GM21529 (cell line): ENCODE measurements at regions not wholly inside any gene's neighbourhood (a gene's known extent, or its start where the extent isn't known, plus 50 kb on each side); places are given as distances from the start of the nearest gene placed in this dataset.
A peak's percentile ranks its signal among the peaks of the same experiment; 100 is the strongest.
"Not testable (repeated sequence)": the region's sequence is repeated elsewhere in the genome, so short reads cannot be mapped to it uniquely, and the experiment has no call there.

Experiments used
- ATAC-seq: cut with Tn5 transposase; IDR thresholded peaks from one replicate; pipeline ENCODE4 v1.9.1; 2021; ENCODE audit not compliant: unreplicated experiment

DNA sequence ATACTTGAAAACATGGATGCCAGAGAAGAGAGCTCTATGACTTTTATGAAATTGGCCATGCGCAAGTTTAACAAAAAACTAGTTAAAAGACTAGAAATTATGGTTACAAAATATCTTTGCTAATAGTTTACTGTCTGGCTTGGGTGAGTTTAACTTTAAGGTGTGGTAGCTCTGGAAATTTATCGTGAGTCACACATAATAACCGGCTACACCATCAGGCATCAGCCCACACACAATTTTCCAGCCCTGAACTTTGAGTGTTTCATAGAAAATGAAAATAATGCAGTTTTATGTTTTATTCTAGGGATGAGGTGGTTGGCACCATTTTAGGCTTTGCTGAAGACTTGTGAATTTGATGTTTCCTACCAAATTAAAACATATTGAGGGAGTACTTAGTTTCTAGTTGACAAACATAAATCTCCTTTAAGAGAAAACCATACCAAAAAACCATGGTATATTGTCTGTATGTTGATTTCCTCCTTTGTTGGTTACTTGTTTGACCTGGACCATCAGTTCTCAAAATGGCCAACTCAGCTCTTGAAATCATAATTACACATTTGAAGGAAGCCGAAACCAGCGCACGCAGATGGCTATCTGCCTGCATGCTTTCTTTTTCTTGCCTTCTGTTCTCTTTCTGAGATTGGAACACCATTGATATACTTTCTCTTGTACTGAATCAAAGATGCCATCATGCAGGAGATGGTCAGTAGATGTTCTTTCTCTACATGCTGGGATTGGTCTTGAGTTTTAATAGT is 125.1 kb downstream of the AKAP11 start:
- ATAC-seq = no peak

DNA sequence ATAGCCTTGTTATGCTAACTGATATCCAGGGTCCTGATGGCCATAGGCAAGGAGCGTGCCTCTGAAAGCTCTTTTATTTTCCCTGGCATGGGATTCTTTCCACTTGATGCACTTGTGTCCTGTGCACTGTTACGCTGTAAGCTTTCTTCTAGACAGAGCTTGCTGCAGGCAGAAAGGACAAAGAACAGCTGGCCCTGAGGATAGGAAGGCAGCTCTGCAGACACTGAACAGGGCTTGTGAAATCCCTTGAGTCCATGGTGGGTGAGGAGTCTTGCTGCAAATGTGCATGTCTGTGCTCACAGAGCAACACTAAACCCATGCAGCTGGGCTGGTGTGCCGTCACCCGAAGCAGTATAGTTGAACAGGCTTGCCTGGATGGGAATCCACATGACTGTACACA is 126.6 kb downstream of the AKAP11 start:
- ATAC-seq = no peak

DNA sequence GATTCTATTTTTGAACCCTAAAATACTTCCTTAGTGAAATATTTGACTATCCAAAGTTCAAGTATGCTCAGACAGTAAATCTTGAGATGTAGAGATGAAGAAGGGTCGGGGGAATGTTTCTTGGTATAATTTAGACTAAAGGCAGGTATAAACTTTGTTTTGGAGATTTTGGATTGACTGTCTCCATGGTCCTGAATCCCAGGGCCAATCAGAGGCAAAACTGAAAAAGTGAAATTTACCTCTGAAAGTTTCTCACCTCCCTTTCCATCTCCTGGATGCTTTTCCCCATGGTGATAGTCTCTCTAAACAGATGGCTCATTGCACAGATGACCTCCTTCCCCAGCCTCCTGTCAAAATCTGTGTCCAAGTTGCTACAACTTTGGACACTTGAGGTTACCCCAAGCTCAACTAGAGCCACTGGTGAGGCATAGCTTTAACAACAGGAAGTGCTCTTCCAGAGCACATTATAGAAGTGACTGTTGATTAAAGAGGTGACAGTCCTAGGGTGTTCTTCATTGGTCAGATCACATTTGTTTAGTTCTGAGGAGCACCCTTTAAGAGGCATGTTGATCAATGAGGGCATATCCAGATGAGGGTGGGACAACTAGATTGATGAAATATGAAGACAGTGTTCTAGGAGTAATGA is 128.4 kb downstream of the AKAP11 start:
- ATAC-seq = no peak

DNA sequence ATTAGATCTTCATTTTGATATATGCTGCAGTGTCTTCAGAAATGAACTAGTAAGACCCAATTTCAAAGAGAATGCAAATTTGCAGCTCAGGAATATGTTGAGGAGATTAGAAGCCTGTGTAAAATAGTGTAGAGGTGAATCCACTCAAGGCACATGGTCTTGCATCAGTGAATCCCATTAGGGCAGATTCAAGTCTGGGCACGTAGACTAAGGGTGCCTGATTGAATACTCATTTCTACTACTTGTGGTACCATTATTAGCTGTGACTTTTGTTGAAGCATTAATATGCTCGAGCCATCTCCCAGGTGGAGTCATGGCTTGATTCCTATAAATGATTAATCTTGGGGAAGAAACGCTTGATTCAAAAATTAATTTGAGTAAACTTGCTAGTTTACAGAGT is 129.4 kb downstream of the AKAP11 start:
- ATAC-seq = no peak

DNA sequence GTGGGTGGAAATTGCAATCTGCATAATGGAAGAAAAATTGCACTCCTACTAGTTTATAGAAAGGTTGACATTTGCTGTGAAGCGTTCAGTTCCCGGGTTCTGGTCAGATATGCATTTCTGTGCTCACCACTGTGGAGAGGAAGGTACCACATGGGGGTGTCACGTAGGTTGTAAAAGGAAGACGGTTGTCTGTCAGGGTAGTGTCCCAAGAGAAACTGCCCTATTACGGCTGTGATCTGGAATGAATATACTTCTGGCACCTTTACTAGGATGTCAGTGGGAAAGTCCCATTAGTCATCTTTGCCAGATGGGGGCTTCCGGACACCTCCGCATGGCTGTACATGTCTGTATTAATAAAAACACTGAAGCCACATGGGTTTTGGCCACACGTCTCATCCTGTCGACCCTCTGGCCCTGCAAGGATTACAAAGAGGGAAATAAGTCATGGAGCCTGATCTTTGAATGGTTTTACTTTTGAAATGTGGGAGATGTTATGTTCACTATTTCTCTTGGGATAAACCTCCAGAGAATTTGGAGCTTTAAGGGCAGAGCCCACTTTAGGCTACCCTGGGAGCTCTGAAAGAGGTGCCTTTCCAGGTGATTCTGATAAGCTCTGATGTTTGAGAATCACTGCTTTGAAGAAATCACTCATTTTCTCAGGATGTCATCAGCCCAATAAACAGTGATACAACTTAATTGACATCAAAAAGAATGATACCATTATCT is 133.9 kb downstream of the AKAP11 start:
- ATAC-seq = peak; percentile 75

DNA sequence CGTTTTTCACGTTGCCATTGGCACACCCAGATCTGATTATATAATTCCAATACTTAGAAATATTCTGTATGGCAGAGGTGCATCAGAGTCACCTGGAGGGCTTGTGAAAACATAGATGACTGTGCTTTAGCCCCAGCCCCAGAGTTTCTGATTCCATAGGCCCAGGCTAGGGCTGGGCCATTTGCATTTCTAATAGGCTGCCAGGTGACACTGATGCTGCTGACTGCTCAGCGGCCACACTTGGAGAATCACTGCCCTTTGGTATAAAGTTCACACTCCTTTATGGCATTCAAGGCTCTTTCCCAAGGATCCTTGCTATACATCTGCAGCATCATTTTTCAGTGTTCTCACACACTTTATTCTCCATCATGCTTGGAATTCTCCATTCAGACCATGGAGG is 137.1 kb downstream of the AKAP11 start:
- no peak for ATAC-seq

DNA sequence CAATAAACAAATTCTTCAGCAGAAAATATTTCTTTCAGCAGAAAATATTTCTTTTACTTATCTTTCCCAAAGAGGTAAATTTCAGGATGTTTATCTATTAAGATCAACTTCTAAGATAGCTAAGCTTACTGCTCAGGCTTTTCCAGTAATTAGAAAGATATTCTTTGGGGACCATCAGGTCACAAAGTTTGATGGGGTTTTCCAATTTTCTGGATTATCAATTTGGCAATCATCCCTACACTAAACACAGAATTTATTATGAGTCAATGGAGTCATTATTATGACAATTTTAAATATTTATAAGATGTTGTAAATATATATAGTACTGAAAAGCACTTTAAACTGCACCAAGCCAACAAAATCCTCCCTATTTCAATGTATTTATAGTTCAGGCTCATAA is 137.6 kb downstream of the AKAP11 start:
- no peak for ATAC-seq

DNA sequence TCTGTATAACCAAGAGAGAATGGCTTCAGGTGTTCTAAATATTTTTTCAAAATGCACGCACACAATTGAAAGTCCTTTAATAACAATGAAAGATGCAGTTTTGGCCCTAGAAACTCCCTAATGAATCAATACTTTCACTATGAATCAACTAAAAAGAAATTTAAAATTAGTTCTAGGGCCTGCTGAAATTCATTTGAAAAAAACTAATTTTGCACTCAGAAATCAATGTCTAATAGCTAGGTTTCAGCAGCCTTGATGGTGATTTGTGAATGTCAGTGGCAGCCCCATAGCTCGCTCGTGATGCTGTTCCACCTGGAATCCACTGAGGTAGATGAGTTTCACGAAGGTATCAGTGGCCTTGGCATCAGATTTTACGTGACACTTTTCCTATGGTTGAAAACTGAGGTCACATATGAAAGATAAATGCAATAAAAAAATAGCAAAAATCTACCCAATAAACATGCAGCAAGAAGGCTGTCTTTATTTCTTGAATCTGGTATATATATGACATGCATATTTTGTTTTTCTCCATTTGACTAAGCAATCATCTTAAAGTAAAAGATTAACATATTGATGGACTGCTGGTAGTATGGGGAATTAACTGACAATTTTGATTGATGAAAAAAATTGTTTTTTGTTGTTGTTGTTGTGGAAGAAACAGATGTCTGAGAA is 141.0 kb downstream of the AKAP11 start:
- peak; percentile 66 for ATAC-seq

DNA sequence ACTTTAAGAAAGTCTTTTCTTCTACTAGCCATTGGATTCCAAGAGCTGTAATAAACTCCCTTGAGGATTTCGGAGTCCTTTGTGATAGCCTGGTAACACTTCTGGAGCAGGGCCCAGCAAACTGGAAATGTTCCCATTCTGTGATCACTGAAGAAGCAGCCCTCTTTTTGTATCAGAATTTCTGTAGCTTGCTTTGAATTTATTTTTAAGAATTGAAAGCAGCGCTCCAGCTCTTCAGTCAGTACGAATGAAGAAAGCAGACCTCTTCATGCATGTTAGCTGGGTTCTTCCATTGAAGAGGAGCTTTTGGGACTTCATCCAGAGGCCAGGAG is 141.5 kb downstream of the AKAP11 start:
- ATAC-seq = no peak

DNA sequence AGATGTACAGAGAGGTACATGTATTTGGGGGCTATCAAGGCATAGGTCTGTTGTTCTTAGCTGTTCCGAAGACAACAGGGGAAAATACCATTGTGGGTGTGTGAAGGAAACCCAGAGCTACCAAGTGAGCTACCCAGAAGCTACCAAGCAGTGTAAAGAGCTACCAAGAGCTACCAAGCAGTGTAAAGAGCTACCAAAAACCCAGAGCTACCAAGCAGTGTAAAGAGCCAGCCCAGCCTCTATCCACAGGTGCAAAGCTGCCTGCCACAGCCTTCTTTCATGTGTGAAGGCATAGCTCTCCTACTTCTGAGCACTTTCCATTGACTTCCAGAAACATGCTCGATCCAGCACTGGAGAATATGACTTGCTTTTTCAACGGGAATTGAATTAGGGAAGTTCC is 145.7 kb downstream of the AKAP11 start:
- ATAC-seq = no peak

DNA sequence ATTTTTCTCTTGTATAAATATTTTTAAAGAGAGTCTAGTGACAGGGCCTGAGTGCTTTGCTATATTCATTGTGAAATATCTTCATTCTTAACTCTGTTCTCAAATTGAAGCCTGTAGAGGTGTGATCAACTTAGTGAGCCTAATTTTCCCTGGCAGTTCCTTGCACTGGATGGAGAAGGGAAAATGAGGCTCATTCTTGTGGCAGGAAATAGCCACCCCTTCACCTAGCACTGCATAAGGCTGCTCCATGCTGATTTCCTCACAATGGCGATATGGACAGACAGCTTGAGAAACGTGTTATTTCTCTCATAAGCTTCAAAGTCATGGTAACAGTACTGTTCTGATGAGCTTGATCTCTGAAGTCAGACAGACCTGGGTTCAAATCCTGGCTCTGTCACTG is 146.2 kb downstream of the AKAP11 start:
- no peak for ATAC-seq

DNA sequence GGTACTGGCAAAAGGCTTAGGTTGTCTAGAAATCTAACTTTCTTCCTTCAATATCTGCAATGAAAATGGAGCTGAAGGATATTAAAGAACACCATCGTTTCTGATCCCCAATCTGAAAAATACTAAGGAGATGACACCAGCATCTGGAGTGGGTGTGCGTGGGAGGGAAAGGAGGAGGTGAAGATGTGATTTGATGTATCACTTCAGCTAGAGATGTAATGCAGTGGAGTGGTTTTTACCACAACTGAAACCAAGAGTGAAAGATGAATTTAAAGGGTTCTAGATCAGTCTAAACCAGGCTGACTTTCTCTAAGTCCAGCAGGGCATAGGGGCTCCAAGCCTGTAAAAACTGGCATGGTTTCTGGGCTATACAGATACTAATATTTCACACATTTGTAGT is 148.4 kb downstream of the AKAP11 start:
- ATAC-seq = peak; percentile 88

DNA sequence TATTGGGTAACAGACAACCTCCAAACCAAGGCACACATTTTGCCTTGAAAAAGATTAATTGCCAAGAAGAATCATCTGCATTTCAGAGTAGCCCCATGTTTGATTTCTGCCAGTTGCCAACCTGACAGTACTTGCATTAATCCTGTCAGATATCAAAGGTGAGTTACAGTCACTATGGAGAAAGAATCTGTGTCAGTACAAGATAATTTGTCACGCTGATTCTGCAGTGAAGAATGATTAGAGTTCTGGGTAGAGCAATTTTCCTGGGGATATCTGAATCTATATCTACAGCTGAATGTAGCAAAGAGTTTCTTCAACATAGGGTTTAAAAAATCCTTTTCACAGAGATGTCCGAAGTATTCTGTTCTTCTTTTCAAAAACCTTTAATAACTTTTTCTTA is 150.7 kb downstream of the AKAP11 start:
- no peak for ATAC-seq

DNA sequence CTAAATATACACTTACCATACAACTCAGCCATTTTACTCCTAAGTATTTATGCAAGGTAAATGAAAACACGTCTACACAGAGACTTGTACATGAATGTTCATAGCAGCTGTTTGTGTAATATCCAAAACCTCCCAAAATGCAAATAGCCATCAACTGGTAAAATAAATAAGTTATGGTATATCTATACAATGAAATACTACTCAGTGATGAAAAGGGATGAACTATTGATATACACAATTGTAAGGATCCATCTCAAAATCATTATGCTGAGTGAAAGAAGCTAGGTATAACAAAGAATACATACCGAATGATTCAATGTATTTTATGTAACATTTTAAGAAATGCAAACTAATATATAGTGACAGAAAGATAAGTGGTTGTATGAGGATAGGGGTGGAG is 149.8 kb upstream of the TNFSF11 start:
- no peak for ATAC-seq

DNA sequence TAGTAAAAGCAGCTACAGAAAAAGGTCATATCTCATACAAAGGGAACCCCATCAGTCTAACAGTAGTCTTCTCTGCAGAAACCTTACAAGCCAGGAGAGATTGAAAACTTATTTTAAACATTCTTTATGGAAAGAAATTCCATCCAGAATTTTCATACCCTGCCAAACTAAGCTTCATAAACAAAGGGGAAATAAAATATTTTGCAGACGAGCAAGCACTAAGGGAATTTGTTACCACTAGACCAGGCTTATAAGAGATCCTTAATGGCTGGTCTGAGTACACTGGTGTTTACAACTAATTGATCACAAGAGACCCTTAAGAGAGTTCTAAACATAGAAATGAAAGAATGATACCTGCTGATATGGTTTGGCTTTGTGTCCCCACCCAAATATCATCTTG is 128.6 kb upstream of the TNFSF11 start:
- ATAC-seq = no peak

DNA sequence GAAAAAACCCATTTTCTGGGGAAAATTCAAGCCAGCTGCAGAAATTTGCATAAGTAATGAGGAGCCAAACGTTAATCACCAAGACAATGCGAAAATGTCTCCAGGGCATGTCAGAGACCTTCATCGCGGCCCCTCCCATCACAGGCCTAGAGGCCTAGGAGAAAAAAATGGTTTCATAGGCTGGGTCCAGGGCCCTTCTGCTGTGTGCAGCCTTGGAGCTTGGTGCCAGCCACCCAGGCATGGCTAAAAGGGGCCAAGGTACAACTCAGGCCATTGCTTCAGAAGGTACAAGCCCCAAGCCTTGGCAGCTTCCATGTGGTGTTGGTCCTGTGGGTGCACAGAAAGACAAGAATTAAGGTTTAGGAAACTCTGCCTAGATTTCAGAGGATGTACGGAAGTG is 127.4 kb upstream of the TNFSF11 start:
- ATAC-seq = not testable (repeated sequence)

DNA sequence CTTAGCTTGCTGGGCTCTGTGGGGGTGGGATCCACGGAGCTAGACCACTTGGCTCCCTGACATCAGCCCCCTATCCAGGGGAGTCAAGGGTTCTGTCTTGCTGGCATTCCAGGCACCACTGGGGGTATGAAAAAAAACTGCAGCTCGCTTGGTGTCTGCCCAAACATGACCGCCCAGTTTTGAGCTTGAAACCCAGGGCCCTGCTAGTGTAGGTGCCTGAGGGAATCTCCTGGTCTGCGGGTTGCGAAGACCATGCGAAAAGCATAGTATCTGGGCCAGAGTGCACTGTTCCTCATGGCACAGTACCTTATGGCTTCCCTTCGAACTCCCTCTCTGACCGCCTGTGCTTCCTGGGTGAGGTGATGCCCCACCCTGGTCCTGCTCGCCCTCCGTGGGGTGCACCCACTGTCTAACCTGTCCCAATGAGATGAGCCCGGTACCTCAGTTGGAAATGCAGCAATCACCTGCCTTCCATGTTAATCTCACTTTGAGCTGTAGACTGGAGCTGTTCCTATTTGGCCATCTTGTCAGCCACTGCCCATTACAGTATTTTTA is 120.8 kb upstream of the TNFSF11 start:
- ATAC-seq = no peak

DNA sequence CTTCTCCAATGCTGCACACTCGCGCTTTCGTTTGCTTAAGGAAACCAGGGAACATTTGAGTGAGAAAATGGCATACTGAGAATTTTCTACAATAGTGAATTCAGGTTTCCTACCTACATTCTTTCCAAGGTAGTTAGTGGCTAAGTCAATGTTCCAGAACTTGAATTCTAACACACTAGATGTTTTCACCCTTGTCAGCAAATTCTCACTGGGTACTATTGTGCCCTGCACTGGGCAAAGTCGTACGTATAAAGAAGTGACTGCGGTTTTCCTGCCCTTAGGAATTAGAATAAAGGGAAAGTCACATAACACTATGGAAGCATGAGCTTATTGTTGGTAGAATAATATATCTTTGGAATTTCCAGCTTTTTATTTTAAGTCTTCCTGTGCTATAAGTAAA is 119.2 kb upstream of the TNFSF11 start:
- no peak for ATAC-seq

DNA sequence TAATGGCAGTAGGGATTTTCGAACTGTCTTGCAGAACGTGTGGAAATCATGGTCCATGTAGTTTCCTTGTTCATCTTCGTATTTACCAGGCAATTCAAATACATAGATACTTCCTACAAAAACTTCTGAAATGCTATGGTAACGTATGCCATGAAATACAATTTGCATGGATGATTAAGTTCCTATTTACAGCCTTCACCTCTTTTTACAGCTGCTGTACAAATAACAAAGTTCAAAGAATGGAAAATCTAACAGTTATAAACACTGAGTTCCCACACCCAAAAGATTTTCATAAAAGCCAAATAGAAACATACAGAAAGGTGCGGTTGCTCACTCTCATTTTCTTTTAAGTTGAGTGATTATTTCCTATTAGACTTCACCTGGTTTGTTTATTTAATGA is 115.8 kb upstream of the TNFSF11 start:
- no peak for ATAC-seq

DNA sequence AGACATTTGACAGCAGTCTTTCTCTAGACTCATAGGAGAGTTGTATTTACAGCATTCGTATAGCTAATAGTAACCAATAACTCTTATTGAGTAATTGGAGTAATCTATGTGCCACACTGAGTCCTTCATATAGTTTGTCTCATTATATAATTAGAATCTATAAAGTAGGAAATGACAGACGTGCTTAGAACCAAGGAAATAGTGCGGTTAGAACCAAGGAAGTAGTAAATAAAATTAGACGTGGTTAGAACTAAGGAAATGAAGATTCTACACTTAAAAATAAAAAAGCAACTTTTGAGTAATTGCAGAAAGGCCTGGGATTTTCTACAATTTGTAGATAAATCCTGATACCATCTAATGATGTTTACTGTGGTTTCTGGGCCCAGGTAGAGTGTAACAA is 107.8 kb upstream of the TNFSF11 start:
- ATAC-seq = no peak

DNA sequence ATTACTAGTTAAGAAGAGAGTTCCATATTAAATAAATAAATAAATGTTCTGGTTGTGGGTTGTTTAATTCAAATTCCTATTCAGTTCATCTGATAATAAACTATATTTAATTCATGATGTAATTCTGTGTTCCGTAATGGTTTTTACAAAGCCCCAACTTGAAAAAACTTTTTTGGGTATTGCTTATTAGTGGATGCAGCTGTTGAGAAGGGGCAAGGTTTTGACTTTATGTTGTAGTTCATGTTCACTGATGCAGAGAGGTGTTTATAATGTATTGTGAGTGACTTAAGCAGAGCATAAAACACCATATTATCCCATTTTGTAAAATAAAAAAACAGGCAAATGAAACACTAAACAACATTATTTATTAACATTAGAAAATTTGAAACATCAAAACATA is 107.3 kb upstream of the TNFSF11 start:
- no peak for ATAC-seq

DNA sequence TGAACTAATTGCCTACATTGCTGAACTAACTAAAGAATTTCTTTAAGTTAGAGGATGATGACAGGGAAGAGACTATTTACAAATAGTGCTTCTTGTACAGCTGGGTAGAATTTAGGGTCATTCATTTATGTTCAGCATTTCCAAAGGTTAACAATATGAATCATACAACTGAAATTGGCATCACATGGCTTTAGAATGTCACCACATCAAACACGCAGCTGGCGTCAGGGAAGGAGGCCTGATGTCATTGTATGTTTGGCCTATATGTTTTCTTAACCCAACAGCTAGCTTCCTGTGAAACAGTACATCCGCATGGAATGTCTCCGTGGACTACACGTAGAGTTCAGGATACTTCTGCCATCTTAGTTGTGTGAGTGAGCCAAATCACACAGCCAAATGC is 99.0 kb upstream of the TNFSF11 start:
- ATAC-seq = no peak
